ENCODE measurements at regions not wholly inside any gene's neighbourhood (a gene's known extent, or its start where the extent isn't known, plus 50 kb on each side); places are given as distances from the start of the nearest gene placed in this dataset.
A peak's percentile ranks its signal among the peaks of the same experiment; 100 is the strongest.

DNA sequence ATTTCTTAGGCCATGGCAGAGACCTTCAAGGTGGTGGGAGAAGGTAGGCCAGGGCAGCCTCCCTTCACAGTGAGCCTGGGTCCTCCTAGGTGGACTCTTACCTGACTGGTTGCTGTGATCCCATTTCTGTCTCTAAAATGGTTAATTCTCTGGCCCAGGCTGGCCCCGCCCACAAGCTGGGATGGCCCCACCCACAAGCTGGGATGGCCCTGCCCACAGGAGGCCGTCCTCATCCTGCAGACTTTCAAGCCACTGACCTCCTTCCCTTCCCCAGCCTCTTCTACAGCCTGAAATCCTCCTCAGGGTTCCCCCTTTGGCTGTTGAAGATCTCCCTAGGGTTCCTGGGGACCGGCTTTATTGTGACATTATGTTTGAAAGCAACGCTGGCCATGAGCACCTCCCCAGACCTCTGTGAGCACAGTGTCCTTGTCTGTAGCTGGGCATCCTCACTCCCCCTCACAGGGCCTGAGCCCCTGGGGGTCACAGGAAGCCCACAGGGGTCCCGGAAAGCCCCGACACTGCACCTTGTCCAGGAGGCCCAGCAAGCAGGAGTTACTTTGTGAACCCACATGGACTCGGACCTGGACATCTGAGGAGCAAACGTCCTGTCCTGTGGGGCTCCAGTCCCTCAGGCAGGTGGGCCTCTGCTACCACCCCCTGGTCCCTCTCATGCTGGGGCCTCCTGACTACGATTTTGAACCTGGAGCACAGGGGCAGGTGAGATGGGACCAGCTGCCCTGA, 621.7 kb downstream of the MATN1 start:
- 68 to 70% methylated on average over 7 to 9 of the region's 9 CpGs for WGBS, 2 experiments (ENCODE audit: insufficient coverage in 1 of 2, insufficient read length in 1 of 2)
- TF ChIP-seq, protein P1, sequence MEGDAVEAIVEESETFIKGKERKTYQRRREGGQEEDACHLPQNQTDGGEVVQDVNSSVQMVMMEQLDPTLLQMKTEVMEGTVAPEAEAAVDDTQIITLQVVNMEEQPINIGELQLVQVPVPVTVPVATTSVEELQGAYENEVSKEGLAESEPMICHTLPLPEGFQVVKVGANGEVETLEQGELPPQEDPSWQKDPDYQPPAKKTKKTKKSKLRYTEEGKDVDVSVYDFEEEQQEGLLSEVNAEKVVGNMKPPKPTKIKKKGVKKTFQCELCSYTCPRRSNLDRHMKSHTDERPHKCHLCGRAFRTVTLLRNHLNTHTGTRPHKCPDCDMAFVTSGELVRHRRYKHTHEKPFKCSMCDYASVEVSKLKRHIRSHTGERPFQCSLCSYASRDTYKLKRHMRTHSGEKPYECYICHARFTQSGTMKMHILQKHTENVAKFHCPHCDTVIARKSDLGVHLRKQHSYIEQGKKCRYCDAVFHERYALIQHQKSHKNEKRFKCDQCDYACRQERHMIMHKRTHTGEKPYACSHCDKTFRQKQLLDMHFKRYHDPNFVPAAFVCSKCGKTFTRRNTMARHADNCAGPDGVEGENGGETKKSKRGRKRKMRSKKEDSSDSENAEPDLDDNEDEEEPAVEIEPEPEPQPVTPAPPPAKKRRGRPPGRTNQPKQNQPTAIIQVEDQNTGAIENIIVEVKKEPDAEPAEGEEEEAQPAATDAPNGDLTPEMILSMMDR (conservative IDR thresholded peaks at IDR 0.05), result no peak
- peaks cover 1% of the 10 kb centered on the region for H3K4me1 Mint-ChIP-seq
- peaks cover 13% of the 10 kb centered on the region for H3K27me3 Mint-ChIP-seq (ENCODE audit: insufficient read depth)
- H3K9ac ChIP-seq (ENCODE audit: extremely low read depth, low read length, poor library complexity, severe bottlenecking), result no peak overlapping the region
- H3K36me3 Mint-ChIP-seq (ENCODE audit: low read depth), result no peaks in the 10 kb centered on the region
- H3K27me3 ChIP-seq (ENCODE audit: control insufficient read depth, insufficient read depth, low read length, poor library complexity, severe bottlenecking), result no peaks in the 10 kb centered on the region
- H3K27ac Mint-ChIP-seq, result no peak overlapping the region
- no peaks in the 10 kb centered on the region for H3K9me3 ChIP-seq (ENCODE audit: control insufficient read depth, low read length)
- no peak overlapping the region for H3K4me3 Mint-ChIP-seq
- peak; percentile 87 for DNase-seq
- no peak overlapping the region for H3K27ac ChIP-seq (ENCODE audit: low read depth, low read length)
- H3K4me1 ChIP-seq (ENCODE audit: control insufficient read depth, insufficient read depth, low read length), result no peaks in the 10 kb centered on the region
- peaks cover 5% of the 10 kb centered on the region for H3K9me3 Mint-ChIP-seq
- H3K4me3 ChIP-seq (ENCODE audit: low read length), result no peak overlapping the region
- H3K36me3 ChIP-seq (ENCODE audit: control insufficient read depth, insufficient read depth, low read length), result no peaks in the 10 kb centered on the region

DNA sequence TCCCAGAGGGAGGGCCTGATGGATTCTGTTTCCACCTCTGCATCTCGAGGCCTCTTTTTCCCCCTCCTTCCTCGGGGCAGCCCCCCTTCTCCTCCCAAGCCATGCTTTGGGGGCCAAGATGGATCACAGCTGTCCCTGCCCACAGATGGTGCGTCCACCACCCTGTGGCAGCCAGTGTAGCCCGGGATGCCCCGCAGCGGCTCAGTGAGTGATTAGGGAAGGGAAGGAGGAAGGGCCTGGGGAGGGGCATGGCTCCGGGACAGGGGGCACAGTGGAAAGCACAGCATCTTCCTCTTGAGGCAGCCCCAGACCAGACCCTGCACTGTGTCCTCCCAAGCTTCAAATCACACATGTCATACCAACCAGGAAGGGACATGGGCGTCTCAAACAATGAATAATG, 622.4 kb downstream of the MATN1 start:
- Histone ChIP-seq H3K36me3 (ENCODE audit: control insufficient read depth, insufficient read depth, low read length) (no peaks in the 10 kb centered on the region), H3K4me3 (ENCODE audit: low read length) (no peak overlapping the region), H3K27me3 (ENCODE audit: control insufficient read depth, insufficient read depth, low read length, poor library complexity, severe bottlenecking) (no peaks in the 10 kb centered on the region), H3K4me1 (ENCODE audit: control insufficient read depth, insufficient read depth, low read length) (no peaks in the 10 kb centered on the region), H3K9me3 (ENCODE audit: control insufficient read depth, low read length) (no peaks in the 10 kb centered on the region), H3K9ac (ENCODE audit: extremely low read depth, low read length, poor library complexity, severe bottlenecking) (no peak overlapping the region), H3K27ac (ENCODE audit: low read depth, low read length) (no peak overlapping the region)
- no peak overlapping the region for H3K27ac Mint-ChIP-seq
- peaks cover 5% of the 10 kb centered on the region for H3K9me3 Mint-ChIP-seq
- H3K4me1 Mint-ChIP-seq, result peaks cover 1% of the 10 kb centered on the region
- TF ChIP-seq, protein P1 (conservative IDR thresholded peaks at IDR 0.05), result no peak
- no peak overlapping the region for H3K4me3 Mint-ChIP-seq
- no peaks in the 10 kb centered on the region for H3K36me3 Mint-ChIP-seq (ENCODE audit: low read depth)
- DNase-seq, result no peak
- peaks cover 12% of the 10 kb centered on the region for H3K27me3 Mint-ChIP-seq (ENCODE audit: insufficient read depth)
- 83 to 100% methylated on average over 2 to 8 of the region's 8 CpGs for WGBS, 2 experiments (ENCODE audit: insufficient coverage in 1 of 2, insufficient read length in 1 of 2)

DNA sequence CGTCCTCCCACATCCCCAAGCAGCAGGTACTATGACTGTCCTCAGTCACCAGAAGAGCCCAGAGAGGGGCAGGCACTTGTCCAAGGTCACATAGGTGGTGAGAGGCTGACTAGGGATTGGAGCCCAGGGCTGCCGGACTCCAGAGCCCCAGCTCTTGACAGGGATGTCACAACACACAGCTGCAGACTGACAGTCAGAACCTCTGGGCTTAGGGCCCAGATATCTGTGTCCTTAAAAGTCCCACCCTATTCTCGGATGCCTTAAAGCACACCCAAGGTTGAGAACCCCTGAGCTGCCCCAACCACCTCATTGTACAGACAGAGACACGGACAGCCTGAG, 622.9 kb downstream of the MATN1 start:
- no peaks in the 10 kb centered on the region for H3K36me3 Mint-ChIP-seq (ENCODE audit: low read depth)

More for the DNA sequence above, 622.9 kb downstream of the MATN1 start:
- H3K4me3 ChIP-seq (ENCODE audit: low read length), result no peak overlapping the region
- no peak overlapping the region for H3K9ac ChIP-seq (ENCODE audit: extremely low read depth, low read length, poor library complexity, severe bottlenecking)
- H3K27ac ChIP-seq (ENCODE audit: low read depth, low read length), result no peak overlapping the region
- H3K27me3 Mint-ChIP-seq (ENCODE audit: insufficient read depth), result peaks cover 10% of the 10 kb centered on the region
- H3K36me3 ChIP-seq (ENCODE audit: control insufficient read depth, insufficient read depth, low read length), result no peaks in the 10 kb centered on the region
- H3K4me1 Mint-ChIP-seq, result no peaks in the 10 kb centered on the region
- no peak for DNase-seq
- no peaks in the 10 kb centered on the region for H3K27me3 ChIP-seq (ENCODE audit: control insufficient read depth, insufficient read depth, low read length, poor library complexity, severe bottlenecking)
- H3K4me3 Mint-ChIP-seq, result no peak overlapping the region
- WGBS, 2 experiments (ENCODE audit: insufficient coverage in 1 of 2, insufficient read length in 1 of 2), result 82 to 91% methylated on average over 3 to 4 of the region's 4 CpGs
- no peaks in the 10 kb centered on the region for H3K9me3 ChIP-seq (ENCODE audit: control insufficient read depth, low read length)
- H3K9me3 Mint-ChIP-seq, result peaks cover 5% of the 10 kb centered on the region
- TF ChIP-seq, protein P1 (conservative IDR thresholded peaks at IDR 0.05), result no peak
- H3K4me1 ChIP-seq (ENCODE audit: control insufficient read depth, insufficient read depth, low read length), result no peaks in the 10 kb centered on the region
- no peak overlapping the region for H3K27ac Mint-ChIP-seq

Measured in endodermal cell (in vitro differentiated cells).